Transverse colon (tissue), 4 donors: ENCODE measurements at regions not wholly inside any gene's neighbourhood (a gene's known extent, or its start where the extent isn't known, plus 50 kb on each side); places are given as distances from the start of the nearest gene placed in this dataset.

Experiments
- DNase-seq: peaks from one replicate; pipeline ENCODE4 v3.0.0-alpha.2; 2019
- H3K27ac ChIP-seq, 4 donors: fragments of 200-600 bp; sonication (generic); 2 replicates each; pipeline ENCODE4 v1.5.1; 2016 to 2018; ENCODE audit warnings: inconsistent platforms in 4 of 4
- H3K27me3 ChIP-seq: fragments of 200-600 bp; sonication (generic); 2 replicates; pipeline ENCODE4 v1.5.1; 2017; ENCODE audit warnings: inconsistent platforms
- H3K36me3 ChIP-seq, 4 donors: fragments of 200-600 bp; sonication (generic); 2 replicates each; pipeline ENCODE4 v1.5.1; 2017 to 2019; ENCODE audit warnings: inconsistent platforms in 4 of 4
- H3K4me1 ChIP-seq, 4 donors: fragments of 200-600 bp; sonication (generic); 2 replicates each; pipeline ENCODE4 v1.5.1; 2017 to 2020; ENCODE audit warnings: inconsistent platforms in 4 of 4
- H3K4me3 ChIP-seq, 4 donors: fragments of 200-600 bp; sonication (generic); 1 replicate in 1 of 4; 2 replicates in 3 of 4; pipeline versions ENCODE4 v1.5.1 to v1.6.1; 2017 to 2019; ENCODE audit warnings: inconsistent platforms in 4 of 4
- H3K9me3 ChIP-seq, 2 donors: fragments of 200-600 bp; sonication (generic); 2 replicates each; pipeline ENCODE4 v1.5.1; 2017 to 2019; ENCODE audit warnings: inconsistent platforms in 2 of 2
- EP300 ChIP-seq: sonication (generic); formaldehyde crosslinking; IDR thresholded peaks from one replicate; pipeline ENCODE4 v1.6.1; 2017; ENCODE audit warnings: antibody characterized with exemption, low read depth
- POLR2A ChIP-seq: fragments of 450-650 bp; IDR thresholded peaks from one replicate; pipeline ENCODE4 v1.6.1; 2016; ENCODE audit warnings: antibody characterized with exemption, mild to moderate bottlenecking, moderate library complexity
- POLR2AphosphoS5 ChIP-seq, 3 donors: sonication (generic); formaldehyde crosslinking; IDR thresholded peaks; one replicate each; pipeline ENCODE4 v1.6.1; 2016; ENCODE audit warnings: antibody characterized with exemption in 3 of 3
- WGBS, 2 donors: methylation state at CpG; one replicate each; pipeline ENCODE4 v1.1.5; 2018; ENCODE audit warnings: low coverage in 1 of 2; 5-methylcytosine and 5-hydroxymethylcytosine counted together
- in situ Hi-C, 4 donors: fragments of 200-750 bp; cut with MboI; loops; one replicate each; pipeline versions ENCODE4 v1.15.0 to v1.15.1; 2017; ENCODE audit warnings: low sequenced_read_pairs in 3 of 4, low pct_ligation_motif_present in 1 of 4, low pct_unique_long_range_greater_than_20kb in 1 of 4
- intact Hi-C: fragments of 100-400 bp; cut with DNase I; formaldehyde crosslinking; loops from one replicate; pipeline ENCODE4 v1.15.1; 2023; ENCODE audit warnings: low total_unique reads
- TF ChIP-seq, protein P1 (sequence below), 5 experiments: fragments of 200-600 bp in 3 of 5; fragments of 450-650 bp in 2 of 5; sonication (generic) in 3 of 5; IDR thresholded peaks; 1 replicate in 2 of 5; 2 replicates in 3 of 5; pipeline ENCODE4 v1.5.1; 2016 to 2017; ENCODE audit warnings: antibody characterized with exemption in 5 of 5, inconsistent platforms in 3 of 5, mild to moderate bottlenecking in 2 of 5, moderate library complexity in 1 of 5

DNA sequence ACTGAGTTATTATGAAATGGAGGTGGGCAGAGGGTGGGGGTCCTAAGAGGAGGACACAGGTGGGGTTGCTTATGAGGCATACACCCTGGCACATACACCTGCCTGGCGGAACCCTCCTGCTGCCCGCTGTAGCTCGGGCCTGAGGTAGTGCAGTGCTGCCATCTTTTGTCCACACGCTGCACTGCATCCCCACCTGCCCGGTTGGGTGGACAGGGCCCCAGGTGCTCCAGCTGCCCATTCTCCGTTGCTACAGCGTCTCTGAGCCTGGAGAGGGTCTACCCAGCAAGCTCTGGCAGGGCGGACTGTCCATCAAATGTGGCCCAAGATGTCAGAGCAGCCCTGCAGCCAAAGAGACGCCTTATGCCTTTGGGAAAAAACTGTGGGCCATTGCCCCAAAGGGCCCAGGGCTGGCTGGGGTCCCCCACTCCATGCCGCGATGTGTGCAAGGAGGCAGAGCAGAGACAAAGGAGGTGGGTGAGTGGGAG is 131.2 kb downstream of the BUD13 start:
- Histone ChIP-seq H3K4me1 (no peaks in the 10 kb centered on the region), H3K27ac (no peak overlapping the region), H3K4me3 (no peak overlapping the region), H3K36me3 (no peaks in the 10 kb centered on the region), H3K9me3 (no peaks in the 10 kb centered on the region), H3K27me3 (no peaks in the 10 kb centered on the region)
- TF ChIP-seq EP300 (no peak), POLR2AphosphoS5 (IDR thresholded peaks at IDR 0.05) (no peak), POLR2A (no peak)
- TF ChIP-seq, protein P1, sequence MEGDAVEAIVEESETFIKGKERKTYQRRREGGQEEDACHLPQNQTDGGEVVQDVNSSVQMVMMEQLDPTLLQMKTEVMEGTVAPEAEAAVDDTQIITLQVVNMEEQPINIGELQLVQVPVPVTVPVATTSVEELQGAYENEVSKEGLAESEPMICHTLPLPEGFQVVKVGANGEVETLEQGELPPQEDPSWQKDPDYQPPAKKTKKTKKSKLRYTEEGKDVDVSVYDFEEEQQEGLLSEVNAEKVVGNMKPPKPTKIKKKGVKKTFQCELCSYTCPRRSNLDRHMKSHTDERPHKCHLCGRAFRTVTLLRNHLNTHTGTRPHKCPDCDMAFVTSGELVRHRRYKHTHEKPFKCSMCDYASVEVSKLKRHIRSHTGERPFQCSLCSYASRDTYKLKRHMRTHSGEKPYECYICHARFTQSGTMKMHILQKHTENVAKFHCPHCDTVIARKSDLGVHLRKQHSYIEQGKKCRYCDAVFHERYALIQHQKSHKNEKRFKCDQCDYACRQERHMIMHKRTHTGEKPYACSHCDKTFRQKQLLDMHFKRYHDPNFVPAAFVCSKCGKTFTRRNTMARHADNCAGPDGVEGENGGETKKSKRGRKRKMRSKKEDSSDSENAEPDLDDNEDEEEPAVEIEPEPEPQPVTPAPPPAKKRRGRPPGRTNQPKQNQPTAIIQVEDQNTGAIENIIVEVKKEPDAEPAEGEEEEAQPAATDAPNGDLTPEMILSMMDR (IDR thresholded peaks at IDR 0.05), result peak; percentile 54 to 73 (median 59)
- peak; percentile 41 for DNase-seq
- intact Hi-C loops (no loop called here), in situ Hi-C loops (no loop called here)
- 28 to 30% methylated on average over 3 to 11 of the region's 11 CpGs for WGBS, 2 donors

DNA sequence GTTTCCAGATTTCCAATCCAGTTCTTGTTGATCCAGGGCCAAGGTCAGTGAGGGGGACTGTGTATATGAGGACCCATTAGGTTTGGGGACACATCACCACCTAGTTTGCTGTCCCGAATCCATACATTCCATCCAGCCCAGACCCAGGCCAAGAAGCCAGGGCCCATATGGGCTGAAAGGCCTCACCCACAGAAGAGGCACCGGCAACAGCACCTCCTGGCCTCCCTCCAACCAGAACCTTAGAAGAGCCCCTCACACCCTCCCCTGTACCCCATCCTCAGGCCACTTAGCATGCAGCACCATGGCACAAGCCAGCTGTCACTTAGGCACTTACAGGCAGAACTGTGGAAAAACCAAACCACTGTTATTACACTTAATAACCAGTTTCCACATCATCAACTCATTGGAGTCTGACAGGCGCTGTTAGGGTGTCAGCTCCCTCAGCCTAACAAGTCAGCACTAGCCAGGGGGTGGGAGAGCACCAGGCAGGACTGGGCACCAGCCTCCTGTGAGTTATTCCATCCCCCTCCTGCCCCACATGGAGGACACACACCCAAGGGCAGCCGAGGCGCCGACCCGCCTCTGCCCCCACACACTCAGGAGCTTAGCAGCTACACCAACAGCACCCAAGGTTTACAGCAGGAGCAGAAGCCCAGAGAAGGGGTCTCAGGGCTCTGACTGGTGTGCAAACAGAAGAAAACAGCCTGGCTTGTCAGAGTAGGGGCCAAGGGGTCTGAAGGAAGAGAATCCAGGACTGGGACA is 132.0 kb downstream of the BUD13 start:
- H3K36me3 ChIP-seq, result no peaks in the 10 kb centered on the region
- no peaks in the 10 kb centered on the region for H3K4me1 ChIP-seq
- DNase-seq, result no peak
- no peak overlapping the region for H3K27ac ChIP-seq
- in situ Hi-C loops, result no loop called here
- no peaks in the 10 kb centered on the region for H3K27me3 ChIP-seq
- intact Hi-C loops, result no loop called here
- H3K9me3 ChIP-seq, result no peaks in the 10 kb centered on the region
- TF ChIP-seq, protein P1 (IDR thresholded peaks at IDR 0.05), result no peak
- TF ChIP-seq EP300 (no peak), POLR2A (no peak), POLR2AphosphoS5 (IDR thresholded peaks at IDR 0.05) (no peak)
- no peak overlapping the region for H3K4me3 ChIP-seq
- 85% methylated on average over 7 of the region's 7 CpGs; no CpG with 5 or more reads in 1 of the 2 donors for WGBS, 2 donors

DNA sequence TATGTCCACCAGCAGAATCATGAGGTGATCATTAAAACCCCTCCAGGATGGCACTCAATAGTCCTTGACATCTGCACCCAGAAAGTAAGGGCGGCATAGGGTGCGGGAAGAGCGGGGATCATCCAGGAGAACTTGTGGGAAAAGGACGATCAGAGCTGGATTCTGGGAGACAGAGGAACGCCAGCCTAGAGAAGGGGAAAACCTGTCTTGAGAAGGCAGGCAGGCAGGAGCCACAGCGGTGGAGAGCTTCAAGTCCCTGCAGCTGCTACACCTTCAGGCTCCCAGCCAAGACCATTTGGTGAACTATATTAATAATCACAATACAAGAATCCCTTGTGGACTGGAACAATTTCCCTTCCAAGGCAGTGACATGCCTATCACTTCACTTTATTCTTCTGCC is 134.3 kb downstream of the BUD13 start:
- 79 to 82% methylated on average over 6 of the region's 6 CpGs for WGBS, 2 donors
- Histone ChIP-seq H3K27ac (no peak overlapping the region), H3K4me3 (no peak overlapping the region), H3K27me3 (no peaks in the 10 kb centered on the region), H3K9me3 (no peaks in the 10 kb centered on the region), H3K4me1 (no peaks in the 10 kb centered on the region), H3K36me3 (no peaks in the 10 kb centered on the region)
- TF ChIP-seq EP300 (no peak), POLR2AphosphoS5 (IDR thresholded peaks at IDR 0.05) (no peak), POLR2A (no peak)
- TF ChIP-seq, protein P1 (IDR thresholded peaks at IDR 0.05), result no peak
- DNase-seq, result no peak
- in situ Hi-C loops (no loop called here), intact Hi-C loops (no loop called here)

DNA sequence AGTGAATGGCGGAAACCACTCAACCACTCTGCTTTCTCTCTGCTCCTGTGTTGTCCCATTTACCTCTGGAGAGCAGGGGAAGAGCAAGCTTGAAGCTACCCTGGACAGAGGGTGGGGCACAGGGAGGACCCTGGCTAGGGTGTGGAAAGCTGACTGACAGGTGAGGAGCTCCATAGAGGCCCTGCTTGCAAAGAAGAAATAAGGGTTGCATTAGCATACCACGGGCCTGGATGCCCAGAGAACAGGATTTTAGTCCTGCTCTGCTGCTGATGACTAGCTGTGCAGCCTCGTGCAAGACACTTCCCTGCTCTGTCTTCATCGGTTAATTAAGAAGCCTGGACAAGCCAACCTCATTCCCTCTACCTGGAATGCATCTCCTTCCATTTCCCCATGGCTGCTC is 135.0 kb downstream of the BUD13 start:
- H3K27me3 ChIP-seq, result no peaks in the 10 kb centered on the region
- TF ChIP-seq POLR2AphosphoS5 (IDR thresholded peaks at IDR 0.05) (no peak), EP300 (no peak), POLR2A (no peak)
- TF ChIP-seq, protein P1 (IDR thresholded peaks at IDR 0.05), result no peak
- WGBS, 2 donors, result 54 to 64% methylated on average over 3 to 4 of the region's 4 CpGs
- no peak overlapping the region for H3K4me3 ChIP-seq
- intact Hi-C loops, result no loop called here
- no peak overlapping the region for H3K27ac ChIP-seq
- no peaks in the 10 kb centered on the region for H3K36me3 ChIP-seq
- no peaks in the 10 kb centered on the region for H3K4me1 ChIP-seq
- H3K9me3 ChIP-seq, result no peaks in the 10 kb centered on the region
- no peak for DNase-seq
- in situ Hi-C loops, result no loop called here
